GM23248 (cell line): ENCODE measurements at regions not wholly inside any gene's neighbourhood (a gene's known extent, or its start where the extent isn't known, plus 50 kb on each side); places are given as distances from the start of the nearest gene placed in this dataset.

Source experiments
- EZH2 ChIP-seq: fragments of 200-600 bp; sonication (generic); IDR thresholded peaks from 2 replicates; pipeline ENCODE4 v1.6.1; 2018; ENCODE audit warnings: antibody characterized with exemption, mild to moderate bottlenecking; ENCODE audit not compliant: insufficient read depth, poor library complexity, severe bottlenecking
- EZH2phosphoT487 ChIP-seq: fragments of 200-600 bp; sonication (generic); IDR thresholded peaks from 2 replicates; pipeline ENCODE4 v1.6.1; 2018; ENCODE audit warnings: antibody characterized with exemption, moderate library complexity, mild to moderate bottlenecking, low read depth; ENCODE audit not compliant: insufficient read depth

GRCh38 chr18:71370095-71370494 is 1081.2 kb downstream of the SOCS6 start:
- TF ChIP-seq EZH2 (no peak), EZH2phosphoT487 (no peak)
